GM12878 (cell line): ENCODE measurements at regions not wholly inside any gene's neighbourhood (a gene's known extent, or its start where the extent isn't known, plus 50 kb on each side); places are given as distances from the start of the nearest gene placed in this dataset.

Experiments used
- BHLHE40 ChIP-seq, 2 experiments: fragments of 450-650 bp in 1 of 2; IDR thresholded peaks; 2 replicates each; pipeline ENCODE4 v1.6.1; 2011 to 2017; ENCODE audit warnings: low read depth in 2 of 2, borderline replicate concordance in 1 of 2, improper control_type of control experiment in 1 of 2, low read length in 1 of 2, mild to moderate bottlenecking in 1 of 2
- CTCF ChIP-seq, 3 experiments: IDR thresholded peaks in 2 of 3; conservative IDR thresholded peaks in 1 of 3; 2 replicates each; pipeline ENCODE4 v1.5.1; 2011; ENCODE audit warnings: low read depth in 3 of 3, low read length in 3 of 3, mild to moderate bottlenecking in 3 of 3, control low read depth in 2 of 3, moderate library complexity in 2 of 3, inconsistent platforms in 1 of 3, mixed read lengths in 1 of 3; ENCODE audit not compliant: control insufficient read depth in 2 of 3, insufficient read depth in 1 of 3; ENCODE audit errors: extremely low read depth in 1 of 3
- E2F4 ChIP-seq: IDR thresholded peaks from 2 replicates; pipeline ENCODE4 v1.6.1; 2012; ENCODE audit warnings: low read depth, low read length, improper control_type of control experiment
- GABPA ChIP-seq: IDR thresholded peaks from 2 replicates; pipeline ENCODE4 v1.6.1; 2014; ENCODE audit warnings: antibody characterized with exemption, low read depth, mild to moderate bottlenecking, inconsistent platforms
- GATAD2B ChIP-seq: fragments of 450-650 bp; conservative IDR thresholded peaks from 2 replicates; pipeline ENCODE4 v1.6.1; 2017; ENCODE audit warnings: low read depth, mild to moderate bottlenecking, moderate library complexity
- MTA3 ChIP-seq: IDR thresholded peaks from 2 replicates; pipeline ENCODE4 v1.6.1; 2012; ENCODE audit warnings: low read length, inconsistent platforms, borderline replicate concordance
- SMARCA5 ChIP-seq: fragments of 450-650 bp; IDR thresholded peaks from 2 replicates; pipeline ENCODE4 v1.6.1; 2017; ENCODE audit warnings: mild to moderate bottlenecking

GRCh38 chr12:46661110-46661845 lies 164.5 kb downstream of the SLC38A4 start:
- TF ChIP-seq CTCF (IDR thresholded peaks at IDR 0.05 in 2 of 3, conservative IDR thresholded peaks at IDR 0.05 in 1 of 3; ENCODE audit: control insufficient read depth in 2 of 3, extremely low read depth in 1 of 3, insufficient read depth in 1 of 3, low read depth in 3 of 3, low read length in 3 of 3) (peak; percentile 77 to 85 (median 83)), E2F4 (no peak), SMARCA5 (no peak), GATAD2B (no peak), MTA3 (no peak), GABPA (no peak), BHLHE40 (IDR thresholded peaks at IDR 0.05; ENCODE audit: borderline replicate concordance in 1 of 2, low read depth in 2 of 2, low read length in 1 of 2) (no peak)
